GM12873 (cell line): ENCODE measurements at regions not wholly inside any gene's neighbourhood (a gene's known extent, or its start where the extent isn't known, plus 50 kb on each side); places are given as distances from the start of the nearest gene placed in this dataset.

Experiments
- CTCF ChIP-seq: IDR thresholded peaks from 2 replicates; pipeline ENCODE4 v1.5.1; 2012; ENCODE audit warnings: low read depth, mild to moderate bottlenecking, moderate library complexity, low read length, control low read depth; ENCODE audit not compliant: insufficient read depth; ENCODE audit errors: missing control alignments

GRCh38 chr1:222466150-222466865 is 81.6 kb downstream of the HHIPL2 start:
- no peak for TF ChIP-seq CTCF

GRCh38 chr1:222465211-222466041 is 82.5 kb downstream of the HHIPL2 start:
- peak; percentile 100 for TF ChIP-seq CTCF

DNA sequence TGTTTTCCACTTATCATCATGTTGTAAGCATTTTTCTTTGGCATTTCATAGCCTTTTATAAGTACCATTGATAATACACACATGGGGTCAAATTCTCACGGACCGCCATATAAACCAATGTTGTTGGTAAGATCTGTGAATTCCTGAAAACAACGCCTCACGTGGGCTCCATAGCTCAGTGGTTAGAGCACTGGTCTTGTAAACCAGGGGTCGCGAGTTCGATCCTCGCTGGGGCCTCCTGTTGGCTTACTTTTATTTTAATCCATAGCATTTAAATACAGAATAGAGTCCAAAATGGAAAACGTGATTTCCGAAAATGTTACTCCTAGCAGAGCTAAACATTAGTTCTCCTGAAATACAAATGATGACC is 83.1 kb downstream of the HHIPL2 start:
- TF ChIP-seq CTCF, result no peak

DNA sequence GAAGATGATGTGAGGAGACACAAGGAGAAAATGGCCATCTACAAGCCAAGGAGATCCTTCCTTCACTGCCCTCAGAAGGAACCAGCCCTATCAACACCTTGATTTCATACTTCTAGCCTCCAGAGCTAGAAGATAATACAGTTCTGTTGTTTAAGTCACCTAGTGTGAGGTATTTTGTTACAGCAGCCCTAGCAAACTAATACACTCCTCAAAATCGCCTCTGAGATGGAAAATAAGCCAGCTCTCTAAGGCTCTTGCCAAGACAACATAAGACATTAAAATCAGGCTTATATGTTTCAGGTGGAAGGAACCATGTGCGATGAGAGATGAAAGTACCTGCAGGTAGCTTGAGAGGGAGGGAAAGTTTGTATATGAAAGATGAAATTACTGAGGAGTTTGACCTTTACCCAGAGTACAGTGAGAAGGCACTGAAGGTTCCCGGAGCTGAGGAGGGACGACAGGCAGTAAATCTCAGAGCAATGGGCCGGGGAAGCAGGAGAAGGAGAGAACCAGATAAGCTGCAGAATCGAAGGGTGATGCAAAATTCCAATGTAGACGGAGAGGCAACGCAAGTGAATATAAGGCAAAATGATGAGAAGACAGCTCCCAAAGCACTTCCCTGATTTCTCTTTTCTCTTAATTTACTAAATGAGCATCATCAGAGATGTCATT is 84.7 kb downstream of the HHIPL2 start:
- TF ChIP-seq CTCF, result no peak

GRCh38 chr1:222462601-222463000 is 85.3 kb downstream of the HHIPL2 start:
- no peak for TF ChIP-seq CTCF

GRCh38 chr1:222461941-222462340 is 86.0 kb downstream of the HHIPL2 start:
- TF ChIP-seq CTCF, result no peak

- TF ChIP-seq CTCF, result no peak
These were observed 88.3 kb downstream of the HHIPL2 start for GRCh38 chr1:222459652-222460051.
